GM21528 (cell line): ENCODE measurements at regions not wholly inside any gene's neighbourhood (a gene's known extent, or its start where the extent isn't known, plus 50 kb on each side); places are given as distances from the start of the nearest gene placed in this dataset.

Experiments
- ATAC-seq: cut with Tn5 transposase; IDR thresholded peaks from one replicate; pipeline ENCODE4 v1.9.1; 2021; ENCODE audit warnings: mild to moderate bottlenecking, moderate library complexity; ENCODE audit not compliant: unreplicated experiment, low FRiP score

- no peak for ATAC-seq
Observed at GRCh38 chr6:146886587-146887446, 288.0 kb downstream of the ADGB start.

GRCh38 chr6:146887447-146888077 is 288.8 kb downstream of the ADGB start:
- no peak for ATAC-seq

GRCh38 chr6:146889303-146889702 is 290.5 kb downstream of the ADGB start:
- no peak for ATAC-seq

- ATAC-seq: no peak
Observed at GRCh38 chr6:146890172-146890571, 291.4 kb downstream of the ADGB start.

- ATAC-seq: no peak
Observed at GRCh38 chr6:146890644-146891434, 292.1 kb downstream of the ADGB start.

GRCh38 chr6:146891615-146892265 is 293.0 kb downstream of the ADGB start:
- ATAC-seq: no peak

GRCh38 chr6:146892283-146892612 is 293.5 kb downstream of the ADGB start:
- no peak for ATAC-seq

- no peak for ATAC-seq
Observed at GRCh38 chr6:146892613-146893401, 294.0 kb downstream of the ADGB start.

GRCh38 chr6:146893690-146894089 is 294.9 kb downstream of the ADGB start:
- no peak for ATAC-seq

- ATAC-seq: no peak
Observed at GRCh38 chr6:146894624-146895023, 295.9 kb downstream of the ADGB start.

- ATAC-seq: no peak
Observed at GRCh38 chr6:146895101-146895771, 296.5 kb downstream of the ADGB start.

GRCh38 chr6:146895772-146896061 is 296.9 kb downstream of the ADGB start:
- ATAC-seq: no peak

- no peak for ATAC-seq
Observed at GRCh38 chr6:146896062-146896813, 297.5 kb downstream of the ADGB start.

GRCh38 chr6:146896960-146897701 is 298.4 kb downstream of the ADGB start:
- no peak for ATAC-seq

GRCh38 chr6:146898069-146898887 is 299.5 kb downstream of the ADGB start:
- ATAC-seq: no peak

GRCh38 chr6:146898888-146899227 is 300.1 kb downstream of the ADGB start:
- no peak for ATAC-seq

GRCh38 chr6:146901940-146902816 is 302.0 kb upstream of the STXBP5 start:
- no peak for ATAC-seq
